ENCODE measurements at regions not wholly inside any gene's neighbourhood (a gene's known extent, or its start where the extent isn't known, plus 50 kb on each side); places are given as distances from the start of the nearest gene placed in this dataset.

DNA sequence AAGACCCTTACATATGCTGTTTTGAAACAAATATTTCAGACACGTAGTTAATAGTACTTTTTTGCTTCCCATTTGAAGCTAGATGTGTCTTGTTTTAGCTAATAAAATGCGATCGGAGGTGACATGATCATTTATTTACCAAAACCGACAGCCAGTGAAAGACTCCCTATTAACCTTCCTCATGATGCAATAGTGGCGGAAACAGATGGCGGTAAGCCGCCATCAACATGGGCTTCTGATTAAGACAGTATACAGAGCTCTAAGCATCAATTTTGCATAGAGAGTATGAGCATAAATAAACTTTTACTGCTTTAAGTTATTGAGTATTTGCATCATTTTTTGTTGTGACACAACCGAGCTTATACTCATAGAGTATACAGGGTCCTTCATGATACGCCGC, 1282.4 kb upstream of the ADGRB3 start:
- no TSS peak for BruUV-seq (replicated peaks)
- no peak for TF ChIP-seq EZH2 (IDR thresholded peaks at IDR 0.05; ENCODE audit: low read length, unreplicated experiment)
- TF ChIP-seq, protein P1, sequence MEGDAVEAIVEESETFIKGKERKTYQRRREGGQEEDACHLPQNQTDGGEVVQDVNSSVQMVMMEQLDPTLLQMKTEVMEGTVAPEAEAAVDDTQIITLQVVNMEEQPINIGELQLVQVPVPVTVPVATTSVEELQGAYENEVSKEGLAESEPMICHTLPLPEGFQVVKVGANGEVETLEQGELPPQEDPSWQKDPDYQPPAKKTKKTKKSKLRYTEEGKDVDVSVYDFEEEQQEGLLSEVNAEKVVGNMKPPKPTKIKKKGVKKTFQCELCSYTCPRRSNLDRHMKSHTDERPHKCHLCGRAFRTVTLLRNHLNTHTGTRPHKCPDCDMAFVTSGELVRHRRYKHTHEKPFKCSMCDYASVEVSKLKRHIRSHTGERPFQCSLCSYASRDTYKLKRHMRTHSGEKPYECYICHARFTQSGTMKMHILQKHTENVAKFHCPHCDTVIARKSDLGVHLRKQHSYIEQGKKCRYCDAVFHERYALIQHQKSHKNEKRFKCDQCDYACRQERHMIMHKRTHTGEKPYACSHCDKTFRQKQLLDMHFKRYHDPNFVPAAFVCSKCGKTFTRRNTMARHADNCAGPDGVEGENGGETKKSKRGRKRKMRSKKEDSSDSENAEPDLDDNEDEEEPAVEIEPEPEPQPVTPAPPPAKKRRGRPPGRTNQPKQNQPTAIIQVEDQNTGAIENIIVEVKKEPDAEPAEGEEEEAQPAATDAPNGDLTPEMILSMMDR (conservative IDR thresholded peaks at IDR 0.05; ENCODE audit: low read depth, low read length): no peak
- TF ChIP-seq EZH2phosphoT487 (IDR thresholded peaks at IDR 0.05; ENCODE audit: borderline replicate concordance, low read length): no peak
- no peaks in the 10 kb centered on the region for H3K9me2 ChIP-seq (replicated peaks; ENCODE audit: low read length)
- H4K20me1 ChIP-seq (ENCODE audit: low read length): no peaks in the 10 kb centered on the region
- intact Hi-C loops (cut with micrococcal nuclease): no loop called here
- H3K79me2 ChIP-seq (ENCODE audit: low read length): no peaks in the 10 kb centered on the region
- H3F3A ChIP-seq (ENCODE audit: low read length, unreplicated experiment): no peaks in the 10 kb centered on the region
- no peaks in the 10 kb centered on the region for H3K4me1 ChIP-seq (ENCODE audit: insufficient read depth, low read length)
- no peak overlapping the region for H2AFZ ChIP-seq (ENCODE audit: low read length)
- no peak overlapping the region for H3K27ac ChIP-seq (ENCODE audit: low read length)
- DNase-seq: no peak
- no peaks in the 10 kb centered on the region for H3K36me3 ChIP-seq (ENCODE audit: low read depth, low read length)
- no peak overlapping the region for H3K9ac ChIP-seq (ENCODE audit: low read length)
- CTCF ChIA-PET: no interaction called here
- ATAC-seq: no peak
- no peak overlapping the region for H3K4me2 ChIP-seq (ENCODE audit: low read length)
- POLR2A ChIA-PET (ENCODE audit: unreplicated experiment): no interaction called here
- H3K9me3 ChIP-seq (ENCODE audit: low read length): no peaks in the 10 kb centered on the region
- no peaks in the 10 kb centered on the region for H3K27me3 ChIP-seq (ENCODE audit: low read length)
- no peak overlapping the region for H3K4me3 ChIP-seq (ENCODE audit: low read length)

DNA sequence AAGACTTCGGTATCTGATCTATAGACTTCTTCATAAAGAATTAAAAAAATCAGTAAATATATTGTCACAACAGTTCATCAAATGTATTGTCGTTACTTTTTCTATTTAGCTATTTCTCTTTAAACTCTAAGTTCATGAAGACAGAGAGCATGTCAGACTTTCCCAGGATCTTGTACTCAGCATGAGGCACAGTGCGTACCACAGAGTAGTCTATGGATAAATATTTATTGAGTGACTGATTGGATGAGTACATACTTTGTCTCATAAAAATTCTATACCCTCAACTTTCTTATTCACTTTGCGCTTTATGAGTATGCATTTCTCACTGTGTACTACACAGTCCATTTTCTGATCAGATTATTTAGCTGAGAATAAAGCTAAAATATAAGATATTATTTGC, 1284.4 kb upstream of the ADGRB3 start:
- ATAC-seq: no peak; the same call in 1 of the 2 replicates
- Histone ChIP-seq H3K4me2 (ENCODE audit: low read length) (no peak overlapping the region), H3K79me2 (ENCODE audit: low read length) (no peaks in the 10 kb centered on the region), H3K4me3 (ENCODE audit: low read length) (no peak overlapping the region), H4K20me1 (ENCODE audit: low read length) (no peaks in the 10 kb centered on the region), H3K4me1 (ENCODE audit: insufficient read depth, low read length) (no peaks in the 10 kb centered on the region), H3K9me3 (ENCODE audit: low read length) (no peaks in the 10 kb centered on the region), H3K9me2 (replicated peaks; ENCODE audit: low read length) (no peaks in the 10 kb centered on the region), H3K27ac (ENCODE audit: low read length) (no peak overlapping the region), H3F3A (ENCODE audit: low read length, unreplicated experiment) (no peaks in the 10 kb centered on the region), H3K36me3 (ENCODE audit: low read depth, low read length) (no peaks in the 10 kb centered on the region), H2AFZ (ENCODE audit: low read length) (no peak overlapping the region), H3K9ac (ENCODE audit: low read length) (no peak overlapping the region), H3K27me3 (ENCODE audit: low read length) (no peaks in the 10 kb centered on the region)
- intact Hi-C loops (cut with micrococcal nuclease): no loop called here
- BruUV-seq (replicated peaks): no TSS peak
- ChIA-PET CTCF (no interaction called here), POLR2A (ENCODE audit: unreplicated experiment) (no interaction called here)
- TF ChIP-seq EZH2phosphoT487 (IDR thresholded peaks at IDR 0.05; ENCODE audit: borderline replicate concordance, low read length) (no peak), EZH2 (IDR thresholded peaks at IDR 0.05; ENCODE audit: low read length, unreplicated experiment) (no peak)
- TF ChIP-seq, protein P1 (conservative IDR thresholded peaks at IDR 0.05; ENCODE audit: low read depth, low read length): no peak
- no peak for DNase-seq

DNA sequence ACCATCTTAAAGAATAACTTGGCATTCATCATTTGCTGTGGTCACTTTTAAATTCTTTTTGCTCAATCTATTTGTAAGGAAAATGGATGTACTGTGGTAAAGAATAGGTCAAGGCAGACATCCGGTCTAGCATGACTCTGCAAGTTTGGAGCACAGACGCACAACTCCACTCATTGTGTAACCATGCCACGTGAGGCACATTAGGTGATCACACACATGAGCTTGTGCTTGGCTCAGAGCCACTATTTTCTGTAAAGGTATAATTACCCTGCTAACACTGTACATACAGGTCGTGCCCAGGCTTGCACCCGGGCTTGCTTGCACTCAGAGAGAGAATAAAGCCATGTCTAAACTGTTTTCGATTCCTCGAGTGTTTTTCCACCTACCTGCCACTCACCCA, 1289.1 kb upstream of the ADGRB3 start:
- no peak overlapping the region for H3K4me2 ChIP-seq (ENCODE audit: low read length)
- BruUV-seq (replicated peaks): no TSS peak
- no peaks in the 10 kb centered on the region for H4K20me1 ChIP-seq (ENCODE audit: low read length)
- no peaks in the 10 kb centered on the region for H3K9me3 ChIP-seq (ENCODE audit: low read length)
- no peaks in the 10 kb centered on the region for H3K9me2 ChIP-seq (replicated peaks; ENCODE audit: low read length)
- no peak overlapping the region for H3K4me3 ChIP-seq (ENCODE audit: low read length)
- H2AFZ ChIP-seq (ENCODE audit: low read length): no peak overlapping the region
- ChIA-PET CTCF (no interaction called here), POLR2A (ENCODE audit: unreplicated experiment) (no interaction called here)
- no peaks in the 10 kb centered on the region for H3K27me3 ChIP-seq (ENCODE audit: low read length)
- H3K79me2 ChIP-seq (ENCODE audit: low read length): no peaks in the 10 kb centered on the region
- intact Hi-C loops (cut with micrococcal nuclease): no loop called here
- no peaks in the 10 kb centered on the region for H3K36me3 ChIP-seq (ENCODE audit: low read depth, low read length)
- TF ChIP-seq, protein P1 (conservative IDR thresholded peaks at IDR 0.05; ENCODE audit: low read depth, low read length): no peak
- TF ChIP-seq EZH2 (IDR thresholded peaks at IDR 0.05; ENCODE audit: low read length, unreplicated experiment) (no peak), EZH2phosphoT487 (IDR thresholded peaks at IDR 0.05; ENCODE audit: borderline replicate concordance, low read length) (no peak)
- ATAC-seq (no peak), DNase-seq (no peak)
- no peak overlapping the region for H3K9ac ChIP-seq (ENCODE audit: low read length)
- H3K4me1 ChIP-seq (ENCODE audit: insufficient read depth, low read length): no peaks in the 10 kb centered on the region
- H3K27ac ChIP-seq (ENCODE audit: low read length): no peak overlapping the region
- no peaks in the 10 kb centered on the region for H3F3A ChIP-seq (ENCODE audit: low read length, unreplicated experiment)
